ENCODE measurements at regions not wholly inside any gene's neighbourhood (a gene's known extent, or its start where the extent isn't known, plus 50 kb on each side); places are given as distances from the start of the nearest gene placed in this dataset.
"Not testable (repeated sequence)": the region's sequence is repeated elsewhere in the genome, so short reads cannot be mapped to it uniquely, and the experiment has no call there.

DNA sequence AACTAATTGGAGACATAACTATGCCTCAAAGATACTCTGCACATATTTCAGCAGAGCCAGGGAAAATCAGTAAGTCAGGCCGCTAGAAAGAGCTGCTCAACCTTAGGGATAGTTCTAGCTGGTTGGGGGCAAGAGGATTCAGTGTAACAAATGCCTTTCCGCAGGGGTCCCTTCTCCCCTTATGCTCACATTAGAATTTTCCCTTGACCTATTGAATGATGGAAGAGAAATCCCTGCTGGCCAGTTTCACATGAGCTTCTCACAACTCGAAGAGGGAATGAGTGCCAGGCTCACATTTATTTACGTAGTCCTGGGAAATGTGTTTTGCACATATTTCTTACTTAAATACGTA is 66.2 kb upstream of the USP9X start:
- no peak for TF ChIP-seq POLR2A (IDR thresholded peaks at IDR 0.05; ENCODE audit: low read depth, low read length)
- no peak for TF ChIP-seq POLR2AphosphoS5 (IDR thresholded peaks at IDR 0.05; ENCODE audit: low read depth, low read length)
- TF ChIP-seq TAF1 (IDR thresholded peaks at IDR 0.05; ENCODE audit: borderline replicate concordance, low read depth, low read length): no peak
- DNase-seq (ENCODE audit: insufficient read length) (no peak), FAIRE-seq (no peak)

DNA sequence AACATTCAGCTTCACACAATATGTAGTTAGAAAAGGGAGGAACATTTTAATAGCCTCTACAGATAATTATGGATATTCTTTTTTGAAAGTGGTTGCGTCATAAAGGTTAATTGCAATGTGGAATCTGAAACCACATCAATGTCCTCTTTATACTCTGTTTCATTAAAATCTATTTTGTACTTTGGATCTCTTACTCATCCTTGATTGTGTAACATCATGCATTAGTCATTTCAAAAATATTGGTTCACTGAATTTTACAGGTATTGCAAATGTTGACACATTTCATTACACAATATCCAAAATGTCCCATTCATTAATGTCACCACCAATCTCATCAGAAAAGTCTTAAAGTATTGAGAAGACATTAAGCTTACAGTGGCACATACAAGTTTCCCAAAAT is 62.7 kb upstream of the USP9X start:
- FAIRE-seq (no peak), DNase-seq (ENCODE audit: insufficient read length) (no peak)
- TF ChIP-seq POLR2A (IDR thresholded peaks at IDR 0.05; ENCODE audit: low read depth, low read length): no peak
- TF ChIP-seq TAF1 (IDR thresholded peaks at IDR 0.05; ENCODE audit: borderline replicate concordance, low read depth, low read length): no peak
- TF ChIP-seq POLR2AphosphoS5 (IDR thresholded peaks at IDR 0.05; ENCODE audit: low read depth, low read length): no peak

DNA sequence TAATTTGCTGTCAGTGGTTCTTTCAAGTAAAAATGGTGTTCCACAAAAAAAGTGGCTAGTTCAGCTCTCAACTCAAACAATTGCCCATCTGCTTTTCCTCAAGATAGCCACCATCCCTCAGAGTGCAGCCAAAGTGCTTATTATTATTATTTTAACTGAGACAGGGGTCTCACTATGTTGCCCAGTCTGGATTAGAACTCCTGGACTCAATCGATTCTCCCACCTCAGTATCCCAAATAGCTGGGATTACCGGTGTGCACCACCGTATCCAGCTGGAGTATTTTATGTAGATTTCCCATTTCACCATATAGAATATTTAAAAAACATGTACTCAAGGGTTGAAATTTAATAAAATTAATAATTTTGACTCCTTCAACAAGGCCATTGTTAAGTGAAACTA is 62.1 kb upstream of the USP9X start:
- no peak for FAIRE-seq
- DNase-seq (ENCODE audit: insufficient read length): no peak
- no peak for TF ChIP-seq POLR2AphosphoS5 (IDR thresholded peaks at IDR 0.05; ENCODE audit: low read depth, low read length)
- TF ChIP-seq POLR2A (IDR thresholded peaks at IDR 0.05; ENCODE audit: low read depth, low read length): no peak
- TF ChIP-seq TAF1 (IDR thresholded peaks at IDR 0.05; ENCODE audit: borderline replicate concordance, low read depth, low read length): no peak

DNA sequence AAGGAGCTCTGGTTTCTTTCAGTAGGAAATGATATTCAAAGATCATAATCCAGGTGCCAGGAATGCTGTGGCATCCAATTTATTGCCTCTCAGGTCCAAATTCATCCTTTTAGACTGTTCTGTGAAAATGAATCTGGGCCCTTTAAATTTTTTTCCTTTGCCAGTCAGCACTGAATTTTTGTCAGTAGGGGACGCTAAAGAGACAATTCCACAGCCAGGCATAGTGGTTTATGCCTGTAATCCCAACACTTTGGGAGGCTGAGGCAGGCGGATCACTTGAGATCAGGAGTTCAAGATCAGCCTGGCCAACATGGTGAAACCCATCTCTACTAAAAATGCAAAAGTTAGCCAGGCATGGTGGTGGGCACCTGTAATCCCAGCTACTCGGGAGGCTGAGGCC is 60.9 kb upstream of the USP9X start:
- not testable (repeated sequence) for DNase-seq (ENCODE audit: insufficient read length); FAIRE-seq

DNA sequence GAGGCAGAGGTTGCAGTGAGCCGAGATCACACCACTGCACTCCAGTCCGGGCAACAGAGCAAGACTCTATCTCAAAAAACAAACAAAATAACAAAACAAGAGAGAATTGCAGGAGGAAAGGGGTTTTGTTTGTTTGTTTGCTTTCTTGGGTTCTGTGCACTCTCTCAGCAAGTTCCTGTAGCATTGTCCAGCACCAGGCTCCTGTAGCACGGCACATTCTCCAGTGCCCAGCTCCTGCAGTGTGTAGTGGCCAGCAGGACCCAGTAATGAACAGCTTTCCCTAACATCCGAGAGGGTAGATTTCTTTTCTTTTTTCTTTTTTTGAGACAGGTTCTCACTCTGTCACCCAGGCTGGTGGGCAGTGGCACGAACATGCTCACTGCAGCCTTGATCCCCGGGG is 60.5 kb upstream of the USP9X start:
- TF ChIP-seq POLR2AphosphoS5 (IDR thresholded peaks at IDR 0.05; ENCODE audit: low read depth, low read length) (no peak), POLR2A (IDR thresholded peaks at IDR 0.05; ENCODE audit: low read depth, low read length) (no peak), TAF1 (IDR thresholded peaks at IDR 0.05; ENCODE audit: borderline replicate concordance, low read depth, low read length) (no peak)
- DNase-seq (ENCODE audit: insufficient read length) (no peak), FAIRE-seq (no peak)

DNA sequence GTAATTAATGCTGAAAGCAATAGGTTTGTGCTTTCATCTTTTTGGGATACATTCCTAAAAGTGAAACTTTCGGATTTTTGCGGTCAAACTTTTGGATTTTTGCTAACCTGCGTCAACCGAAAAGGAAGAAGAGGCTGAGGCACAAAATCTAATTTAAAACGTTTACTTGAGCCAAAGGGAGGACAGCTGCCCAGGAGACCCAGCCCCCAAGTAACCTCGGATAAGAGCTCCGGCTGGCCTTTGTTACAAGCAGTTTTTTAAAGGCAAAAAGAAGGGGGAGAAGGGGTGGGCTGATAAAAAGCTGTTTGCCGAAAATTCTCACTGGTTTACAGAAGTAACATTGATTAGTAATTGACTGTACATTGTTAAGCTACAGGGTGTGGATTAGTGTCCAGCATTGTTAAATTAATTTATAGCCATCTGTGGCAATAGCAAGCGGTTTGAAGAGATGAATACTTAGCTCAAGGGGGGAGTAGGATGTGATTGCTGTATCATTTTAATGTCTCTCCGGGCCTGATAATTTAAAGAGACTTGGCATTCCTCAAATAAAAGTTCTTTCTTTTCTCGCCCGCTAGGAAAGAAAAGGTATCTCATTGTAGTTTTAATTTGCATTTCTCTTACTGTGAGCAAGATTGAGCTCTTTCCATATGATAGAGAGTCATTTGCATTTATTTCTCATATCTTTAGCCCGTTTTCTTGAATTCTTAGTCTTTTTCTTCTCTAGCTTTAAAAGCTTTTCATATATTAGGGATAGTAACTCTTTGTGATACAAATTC is 59.1 kb upstream of the USP9X start:
- FAIRE-seq (no peak), DNase-seq (ENCODE audit: insufficient read length) (no peak)
- TF ChIP-seq POLR2AphosphoS5 (IDR thresholded peaks at IDR 0.05; ENCODE audit: low read depth, low read length) (no peak), TAF1 (IDR thresholded peaks at IDR 0.05; ENCODE audit: borderline replicate concordance, low read depth, low read length) (no peak), POLR2A (IDR thresholded peaks at IDR 0.05; ENCODE audit: low read depth, low read length) (no peak)

DNA sequence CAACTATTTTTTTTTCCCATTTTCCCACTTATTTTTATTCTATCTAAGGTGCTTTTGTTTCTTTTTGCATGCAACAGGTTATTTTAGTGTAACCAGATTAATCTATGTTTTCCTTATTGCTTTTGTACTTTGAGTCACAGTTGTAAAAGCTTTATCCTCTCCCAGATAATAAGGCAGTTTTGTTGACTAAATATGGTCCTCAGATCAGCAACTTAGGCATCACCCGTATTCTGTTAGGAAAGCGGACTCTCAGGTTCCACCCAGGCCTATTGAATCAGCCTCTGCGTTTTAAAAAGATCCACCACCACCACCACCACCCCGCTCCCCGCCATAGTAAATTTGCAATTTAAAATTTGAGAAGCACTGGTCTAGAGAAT is 58.6 kb upstream of the USP9X start:
- no peak for FAIRE-seq
- TF ChIP-seq POLR2AphosphoS5 (IDR thresholded peaks at IDR 0.05; ENCODE audit: low read depth, low read length): no peak
- TF ChIP-seq POLR2A (IDR thresholded peaks at IDR 0.05; ENCODE audit: low read depth, low read length): no peak
- TF ChIP-seq TAF1 (IDR thresholded peaks at IDR 0.05; ENCODE audit: borderline replicate concordance, low read depth, low read length): no peak
- no peak for DNase-seq (ENCODE audit: insufficient read length)

DNA sequence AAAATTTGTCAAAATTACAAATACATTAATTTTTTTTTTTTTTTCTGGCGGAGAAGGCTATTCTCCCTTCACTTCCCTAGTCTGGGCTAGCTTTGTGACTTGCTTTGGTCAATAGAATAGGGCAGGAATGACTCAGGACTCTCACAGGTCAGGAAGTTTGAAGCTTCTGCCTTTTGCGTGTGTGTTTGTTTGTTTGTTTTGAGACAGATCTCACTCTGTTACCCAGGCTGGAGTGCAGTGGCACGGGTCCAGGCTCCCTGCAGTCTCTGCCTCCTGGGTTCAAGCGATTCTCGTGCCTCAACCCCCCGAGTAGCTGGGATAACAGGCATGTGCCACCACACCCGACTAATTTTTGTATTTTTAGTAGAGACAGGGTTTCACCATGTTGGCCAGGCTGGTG is 55.9 kb upstream of the USP9X start:
- FAIRE-seq (no peak), DNase-seq (ENCODE audit: insufficient read length) (no peak)
- TF ChIP-seq POLR2A (IDR thresholded peaks at IDR 0.05; ENCODE audit: low read depth, low read length) (no peak), POLR2AphosphoS5 (IDR thresholded peaks at IDR 0.05; ENCODE audit: low read depth, low read length) (no peak), TAF1 (IDR thresholded peaks at IDR 0.05; ENCODE audit: borderline replicate concordance, low read depth, low read length) (no peak)

DNA sequence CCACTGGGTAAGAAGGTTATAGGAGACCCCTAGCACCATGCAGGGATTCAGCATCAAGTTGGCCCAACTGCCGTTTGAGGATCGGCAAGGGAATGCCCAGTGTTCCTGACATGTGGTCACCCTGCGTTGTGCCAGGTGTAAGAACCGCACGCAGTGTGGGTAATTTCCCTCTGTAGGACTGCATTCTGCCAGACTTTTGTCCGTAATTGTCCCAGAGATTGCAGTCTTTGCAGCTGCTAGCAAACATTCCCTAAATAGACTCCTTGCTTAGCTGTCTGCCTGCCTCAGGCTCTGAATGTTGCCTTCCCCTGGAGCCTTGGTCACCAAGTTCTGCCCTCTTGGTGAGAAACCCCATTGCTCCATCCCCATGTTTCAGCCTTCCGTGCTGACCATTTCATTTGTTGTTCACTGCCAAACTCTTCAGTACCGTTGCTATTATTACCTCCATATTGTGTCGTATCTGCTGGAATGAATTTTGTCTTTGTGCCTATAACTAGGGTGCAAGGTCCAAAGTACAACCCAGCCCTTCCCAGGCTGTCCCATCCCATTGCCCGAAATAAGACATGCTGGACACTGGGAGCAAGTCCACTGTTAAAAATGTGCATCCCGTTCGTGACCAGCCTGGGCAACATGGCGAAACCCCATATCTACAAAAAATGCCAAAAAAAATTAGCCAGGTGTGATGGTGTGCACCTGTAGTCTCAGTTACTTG is 53.8 kb upstream of the USP9X start:
- DNase-seq (ENCODE audit: insufficient read length) (no peak), FAIRE-seq (no peak)
- TF ChIP-seq POLR2AphosphoS5 (IDR thresholded peaks at IDR 0.05; ENCODE audit: low read depth, low read length) (no peak), POLR2A (IDR thresholded peaks at IDR 0.05; ENCODE audit: low read depth, low read length) (no peak), TAF1 (IDR thresholded peaks at IDR 0.05; ENCODE audit: borderline replicate concordance, low read depth, low read length) (no peak)

DNA sequence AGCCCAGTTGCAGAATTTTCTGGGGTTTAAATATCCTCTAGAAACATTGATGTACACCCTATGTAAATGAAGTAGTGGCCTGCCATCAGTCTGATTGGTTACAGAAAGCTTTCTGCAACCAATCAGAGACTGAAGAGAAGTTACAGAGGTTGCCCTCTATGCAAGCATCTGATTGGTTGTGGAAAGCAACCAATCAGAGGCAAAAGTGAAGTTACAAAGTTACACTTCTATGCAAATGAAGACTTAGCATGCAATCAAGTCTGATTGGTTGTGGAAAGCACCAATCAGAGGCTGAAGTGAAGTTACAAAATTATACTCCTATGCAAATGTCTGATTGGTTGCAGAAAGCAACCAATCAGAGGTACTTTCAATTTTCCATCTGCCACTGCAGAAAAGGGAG is 51.9 kb upstream of the USP9X start:
- DNase-seq (ENCODE audit: insufficient read length): no peak

DNA sequence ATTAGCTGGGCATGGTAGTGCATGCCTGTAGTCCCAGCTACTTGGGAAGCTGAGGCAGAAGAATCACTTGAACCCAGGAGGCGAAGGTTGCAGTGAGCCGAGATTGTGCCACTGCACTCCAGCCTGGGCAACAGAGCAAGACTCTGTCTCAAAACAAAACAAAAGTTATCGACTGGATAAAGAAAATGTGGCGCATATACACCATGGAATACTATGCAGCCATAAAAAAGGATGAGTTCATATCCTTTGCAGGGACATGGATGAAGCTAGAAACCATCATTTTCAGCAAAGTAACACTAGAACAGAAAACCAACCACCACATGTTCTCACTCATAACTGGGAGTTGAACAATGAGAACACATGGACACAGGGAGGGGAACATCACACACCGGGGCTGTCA is 50.3 kb upstream of the USP9X start:
- DNase-seq (ENCODE audit: insufficient read length); FAIRE-seq: not testable (repeated sequence)

More for the DNA sequence above, 51.9 kb upstream of the USP9X start:
- TF ChIP-seq POLR2AphosphoS5 (IDR thresholded peaks at IDR 0.05; ENCODE audit: low read depth, low read length) (no peak), POLR2A (IDR thresholded peaks at IDR 0.05; ENCODE audit: low read depth, low read length) (no peak), TAF1 (IDR thresholded peaks at IDR 0.05; ENCODE audit: borderline replicate concordance, low read depth, low read length) (no peak)
- no peak for FAIRE-seq

Measured in GM12892 (cell line).